Muscle of leg (tissue), 3 donors: ENCODE measurements at regions not wholly inside any gene's neighbourhood (a gene's known extent, or its start where the extent isn't known, plus 50 kb on each side); places are given as distances from the start of the nearest gene placed in this dataset.
"Not testable (repeated sequence)": the region's sequence is repeated elsewhere in the genome, so short reads cannot be mapped to it uniquely, and the experiment has no call there.

Source experiments
- DNase-seq: peaks from one replicate; pipeline ENCODE4 v3.0.0; 2013
- H3K27ac ChIP-seq: one replicate; pipeline ENCODE4 v1.5.1; 2013; ENCODE audit warnings: mild to moderate bottlenecking, low read length, control low read depth
- H3K27me3 ChIP-seq: one replicate; pipeline ENCODE4 v1.6.1; 2013; ENCODE audit warnings: low read length; ENCODE audit not compliant: control insufficient read depth, insufficient read depth
- H3K36me3 ChIP-seq: one replicate; pipeline ENCODE4 v1.6.1; 2013; ENCODE audit warnings: low read length; ENCODE audit not compliant: control insufficient read depth, insufficient read depth
- H3K4me1 ChIP-seq: one replicate; pipeline ENCODE4 v1.6.1; 2013; ENCODE audit warnings: low read length; ENCODE audit not compliant: control insufficient read depth, insufficient read depth
- H3K4me3 ChIP-seq: one replicate; pipeline ENCODE4 v1.5.1; 2013; ENCODE audit warnings: low read length, control low read depth
- H3K9me3 ChIP-seq: replicated peaks from 2 replicates; pipeline ENCODE4 v1.6.1; 2013; ENCODE audit warnings: low read depth, low read length; ENCODE audit not compliant: control insufficient read depth
- WGBS: methylation state at CpG from one replicate; pipeline ENCODE4 v1.1.5; 2013; ENCODE audit warnings: missing lambda C conversion rate; ENCODE audit not compliant: insufficient coverage; 5-methylcytosine and 5-hydroxymethylcytosine counted together

DNA sequence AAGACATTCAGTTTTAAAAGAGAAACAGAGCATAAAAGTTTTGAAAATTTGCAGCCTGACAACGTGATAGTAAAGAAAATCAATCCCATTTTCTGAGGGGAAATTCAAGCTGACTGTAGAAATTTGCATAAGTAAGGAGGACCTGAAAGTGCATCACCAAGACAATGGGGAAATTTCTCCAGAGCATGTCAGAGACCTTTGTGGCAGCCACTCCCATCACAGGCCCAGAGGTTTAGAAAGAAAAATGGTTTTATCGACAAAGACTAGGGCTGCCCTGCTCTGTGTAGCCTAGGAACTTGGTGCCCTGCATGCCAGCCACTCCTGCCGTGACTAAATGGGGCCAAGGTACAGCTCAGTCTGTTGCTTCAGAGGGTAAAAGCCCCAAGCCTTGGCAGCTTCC lies 1640.2 kb upstream of the PRMT6 start:
- 76% methylated on average over 3 of the region's 3 CpGs for WGBS
- Histone ChIP-seq H3K4me1 (no peaks in the 10 kb centered on the region), H3K9me3 (no peaks in the 10 kb centered on the region), H3K27me3 (no peaks in the 10 kb centered on the region), H3K36me3 (no peaks in the 10 kb centered on the region), H3K27ac (no peak overlapping the region), H3K4me3 (no peak overlapping the region)
- DNase-seq, result no peak

- Histone ChIP-seq H3K4me1 (no peaks in the 10 kb centered on the region), H3K9me3 (no peaks in the 10 kb centered on the region), H3K27ac (no peak overlapping the region), H3K36me3 (no peaks in the 10 kb centered on the region), H3K4me3 (no peak overlapping the region), H3K27me3 (no peaks in the 10 kb centered on the region)
- DNase-seq, result no peak
- WGBS, result no CpG with 5 or more reads among the region's 1 CpG
Measured at GRCh38 chr1:105419030-105419429, 1637.4 kb upstream of the PRMT6 start.

DNA sequence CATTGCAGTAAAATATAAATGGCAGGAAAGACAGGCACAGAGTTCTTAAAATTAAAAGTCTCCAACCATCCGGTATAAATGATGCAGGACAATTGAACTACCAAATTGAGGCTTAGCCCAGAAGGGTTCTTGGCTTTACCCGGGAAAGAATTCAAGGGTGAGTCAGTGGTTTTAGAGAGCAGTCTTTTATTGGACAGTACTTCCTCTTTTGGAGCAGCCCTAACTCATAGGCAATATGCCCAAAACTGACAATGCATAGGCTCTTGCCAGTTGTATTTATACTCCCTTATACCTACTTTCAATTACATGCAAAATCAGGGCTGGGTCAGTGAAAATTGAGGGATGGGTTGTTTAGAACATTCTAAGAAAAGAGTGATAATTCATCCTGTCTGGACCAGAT lies 1628.9 kb upstream of the PRMT6 start:
- DNase-seq, result no peak

GRCh38 chr1:105436589-105437259 lies 1619.8 kb upstream of the PRMT6 start:
- Histone ChIP-seq H3K27ac (no peak overlapping the region), H3K27me3 (no peaks in the 10 kb centered on the region), H3K4me3 (no peak overlapping the region), H3K4me1 (no peaks in the 10 kb centered on the region), H3K36me3 (no peaks in the 10 kb centered on the region), H3K9me3 (peaks cover 7% of the 10 kb centered on the region)
- WGBS, result 92% methylated on average over 7 of the region's 7 CpGs
- no peak for DNase-seq

More for the DNA sequence above, 1628.9 kb upstream of the PRMT6 start:
- 0% methylated on average over 1 of the region's 2 CpGs for WGBS
- Histone ChIP-seq H3K4me1 (no peaks in the 10 kb centered on the region), H3K27me3 (no peaks in the 10 kb centered on the region), H3K27ac (no peak overlapping the region), H3K9me3 (no peaks in the 10 kb centered on the region), H3K36me3 (no peaks in the 10 kb centered on the region), H3K4me3 (no peak overlapping the region)

DNA sequence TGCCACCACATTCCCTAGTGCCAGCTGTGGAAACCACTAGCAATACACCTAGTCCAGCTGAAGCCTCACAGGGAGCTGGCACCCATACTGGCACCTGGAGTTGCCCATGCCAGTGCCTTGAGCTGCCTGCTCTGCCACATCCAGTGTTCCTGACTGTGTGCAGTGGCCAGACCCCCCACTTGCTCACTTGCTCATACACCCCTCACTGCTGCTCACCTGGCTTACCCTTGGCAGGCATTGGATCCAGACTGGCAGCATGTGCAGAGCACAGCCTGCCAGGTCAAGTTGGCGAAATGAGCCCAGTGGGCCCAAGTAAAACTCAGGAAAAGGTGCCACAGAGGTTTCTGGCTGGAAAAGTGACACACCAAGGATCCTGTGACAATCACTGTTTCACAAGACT lies 1618.6 kb upstream of the PRMT6 start:
- H3K27ac ChIP-seq, result no peak overlapping the region
- H3K9me3 ChIP-seq, result peaks cover 7% of the 10 kb centered on the region
- DNase-seq, result no peak
- WGBS, result 60% methylated on average over 1 of the region's 1 CpG
- H3K36me3 ChIP-seq, result no peaks in the 10 kb centered on the region
- H3K4me1 ChIP-seq, result no peaks in the 10 kb centered on the region
- no peak overlapping the region for H3K4me3 ChIP-seq
- H3K27me3 ChIP-seq, result no peaks in the 10 kb centered on the region

DNA sequence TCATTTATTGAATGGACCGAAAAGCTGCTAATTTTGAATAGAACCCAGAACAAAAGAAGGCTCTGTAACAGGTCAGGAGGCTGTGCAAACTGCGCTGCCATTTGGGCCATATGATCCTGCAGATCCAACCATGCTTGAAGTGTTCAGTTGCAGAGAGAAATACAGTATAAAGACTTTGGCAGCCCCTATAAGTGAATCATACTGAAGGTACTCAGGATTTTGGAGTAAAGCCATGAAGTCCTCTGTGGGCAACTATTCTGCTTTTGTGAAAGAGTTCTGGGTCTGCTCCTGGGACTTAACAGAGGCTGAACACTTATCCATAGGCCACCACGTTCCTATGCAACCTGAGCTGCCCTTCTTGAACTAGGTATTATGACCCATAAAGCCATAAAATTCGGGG lies 1613.6 kb upstream of the PRMT6 start:
- Histone ChIP-seq H3K9me3 (peaks cover 2% of the 10 kb centered on the region), H3K36me3 (no peaks in the 10 kb centered on the region), H3K4me1 (no peaks in the 10 kb centered on the region), H3K27me3 (no peaks in the 10 kb centered on the region), H3K27ac (no peak overlapping the region), H3K4me3 (no peak overlapping the region)
- DNase-seq, result no peak
- 68% methylated on average over 2 of the region's 4 CpGs for WGBS

- no peak for DNase-seq
- no peaks in the 10 kb centered on the region for H3K36me3 ChIP-seq
- no peak overlapping the region for H3K27ac ChIP-seq
- no peaks in the 10 kb centered on the region for H3K27me3 ChIP-seq
- H3K4me1 ChIP-seq, result no peaks in the 10 kb centered on the region
- no peaks in the 10 kb centered on the region for H3K9me3 ChIP-seq
- H3K4me3 ChIP-seq, result no peak overlapping the region
Measured at GRCh38 chr1:105459759-105460158, 1596.7 kb upstream of the PRMT6 start.

DNA sequence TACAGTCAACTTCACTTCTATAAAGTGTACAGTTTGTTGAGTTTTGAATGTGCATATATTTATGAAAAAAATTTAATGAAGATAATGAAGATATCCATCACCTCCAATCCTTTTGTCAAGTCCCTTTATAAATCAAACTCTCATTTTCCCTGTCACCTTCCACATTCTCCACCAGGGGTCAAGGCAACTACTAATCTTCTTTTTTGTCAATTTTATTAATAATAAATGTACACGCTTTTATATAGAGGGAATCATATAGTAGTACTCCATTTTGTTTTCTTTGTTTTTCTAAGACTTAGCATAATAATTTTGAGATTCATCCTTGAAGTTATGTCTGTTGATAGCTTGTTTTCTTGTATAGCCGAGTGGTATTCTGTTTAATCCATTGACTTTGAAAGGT lies 1594.2 kb upstream of the PRMT6 start:
- DNase-seq, result no peak
- Histone ChIP-seq H3K9me3 (no peaks in the 10 kb centered on the region), H3K4me3 (no peak overlapping the region), H3K4me1 (no peaks in the 10 kb centered on the region), H3K27ac (no peak overlapping the region), H3K27me3 (no peaks in the 10 kb centered on the region), H3K36me3 (no peaks in the 10 kb centered on the region)
- WGBS, result no CpG with 5 or more reads among the region's 2 CpGs

DNA sequence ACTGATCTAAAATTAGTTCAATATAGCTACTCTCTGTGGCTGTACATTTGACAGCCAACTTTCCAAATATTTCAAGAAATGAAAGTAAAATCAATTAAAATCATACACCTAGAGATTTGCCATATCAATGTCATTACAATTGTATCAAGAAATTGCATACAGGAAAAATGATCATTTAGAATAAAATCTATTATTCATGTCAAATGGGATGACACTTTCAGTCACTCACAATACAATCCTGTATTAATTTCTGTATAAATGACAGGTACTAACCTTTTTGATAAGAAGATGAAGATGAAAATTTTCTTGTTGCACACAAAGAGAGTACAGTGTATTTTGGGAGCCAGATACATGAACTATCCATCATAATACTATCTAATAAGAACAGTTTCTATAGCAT lies 1588.9 kb upstream of the PRMT6 start:
- no peaks in the 10 kb centered on the region for H3K27me3 ChIP-seq
- no peak overlapping the region for H3K27ac ChIP-seq
- H3K36me3 ChIP-seq, result no peaks in the 10 kb centered on the region
- DNase-seq, result no peak
- H3K9me3 ChIP-seq, result no peaks in the 10 kb centered on the region
- H3K4me3 ChIP-seq, result no peak overlapping the region
- H3K4me1 ChIP-seq, result no peaks in the 10 kb centered on the region

- H3K4me3 ChIP-seq, H3K36me3 ChIP-seq, H3K4me1 ChIP-seq, H3K27me3 ChIP-seq, H3K27ac ChIP-seq, H3K9me3 ChIP-seq, DNase-seq: not testable (repeated sequence)
- 86% methylated on average over 6 of the region's 7 CpGs for WGBS
Measured at GRCh38 chr1:105470541-105470940, 1585.9 kb upstream of the PRMT6 start.

GRCh38 chr1:105483436-105483835 lies 1573.0 kb upstream of the PRMT6 start:
- no peak overlapping the region for H3K4me3 ChIP-seq

More at GRCh38 chr1:105483436-105483835, 1573.0 kb upstream of the PRMT6 start:
- H3K36me3 ChIP-seq, result no peaks in the 10 kb centered on the region
- no peaks in the 10 kb centered on the region for H3K9me3 ChIP-seq
- H3K4me1 ChIP-seq, result no peaks in the 10 kb centered on the region
- H3K27me3 ChIP-seq, result no peaks in the 10 kb centered on the region
- H3K27ac ChIP-seq, result no peak overlapping the region
- no peak for DNase-seq
